GM12878 (cell line): ENCODE measurements at regions not wholly inside any gene's neighbourhood (a gene's known extent, or its start where the extent isn't known, plus 50 kb on each side); places are given as distances from the start of the nearest gene placed in this dataset.

Experiments
- ATAC-seq: fragments of 200-7000 bp; cut with Tn5 transposase; 3 replicates; pipeline ENCODE4 v1.9.1; 2020; ENCODE audit warnings: mild to moderate bottlenecking, moderate library complexity
- BruUV-seq: library from RNA; stranded (reverse); fragments of 400-500 nt; replicated peaks from 2 replicates; lab custom pipeline; 2021; lab: Mats Ljungman, UMichigan
- CTCF ChIA-PET: fragments of 300-600 bp; sonication (Branson Sonifier 250); formaldehyde crosslinking; extraction: SDS; loops from one replicate; lab custom pipeline; 2021; ENCODE audit warnings: inconsistent platforms; lab: Yijun Ruan, JAX
- POLR2A ChIA-PET: fragments of 350-600 bp; formaldehyde crosslinking; extraction: SDS; loops from one replicate; lab custom pipeline; 2021; ENCODE audit warnings: inconsistent platforms; lab: Charles Lee
- RAD21 ChIA-PET: fragments of 300-600 bp; sonication (Branson Sonifier 250); formaldehyde crosslinking; loops from one replicate; lab custom pipeline; 2023; ENCODE audit warnings: antibody characterized with exemption; ENCODE audit not compliant: unreplicated experiment; lab: Charles Lee
- SMC1A ChIA-PET: fragments of 300-600 bp; sonication (Branson Sonifier 250); formaldehyde crosslinking; loops from one replicate; lab custom pipeline; 2023; ENCODE audit not compliant: unreplicated experiment, uncharacterized antibody; lab: Charles Lee
- DNase-seq: peaks from one replicate; pipeline ENCODE4 v3.0.0-alpha.2; 2011; ENCODE audit warnings: low read depth, low spot score
- FAIRE-seq: peaks from 3 replicates; lab custom pipeline; 2011; peaks lifted over from hg19 to GRCh38; lab: Jason Lieb, UNC
- H2AFZ ChIP-seq: 2 replicates; pipeline ENCODE4 v1.6.0; 2011; ENCODE audit warnings: low read depth, low read length, control low read depth; ENCODE audit not compliant: control insufficient read depth
- H3K27ac ChIP-seq: 2 replicates; pipeline ENCODE4 v1.5.1; 2011; ENCODE audit warnings: control low read depth; ENCODE audit not compliant: control insufficient read depth, insufficient read depth
- H3K27me3 ChIP-seq, 2 experiments: replicated peaks in 1 of 2; 2 replicates each; pipeline versions ENCODE4 v1.6.0 to v1.6.1; 2011; ENCODE audit warnings: low read length in 1 of 2; ENCODE audit not compliant: control insufficient read depth in 2 of 2, insufficient read depth in 2 of 2
- H3K36me3 ChIP-seq, 2 experiments: 2 replicates each; pipeline ENCODE4 v1.5.1; 2011; ENCODE audit warnings: low read length in 1 of 2; ENCODE audit not compliant: control insufficient read depth in 2 of 2, insufficient read depth in 2 of 2
- H3K4me1 ChIP-seq: 2 replicates; pipeline ENCODE4 v1.6.1; 2011; ENCODE audit warnings: mild to moderate bottlenecking, low read length, moderate library complexity, mixed read lengths; ENCODE audit not compliant: control insufficient read depth, insufficient read depth
- H3K4me2 ChIP-seq: 2 replicates; pipeline ENCODE4 v1.6.0; 2011; ENCODE audit warnings: control low read depth; ENCODE audit not compliant: control insufficient read depth, insufficient read depth
- H3K4me3 ChIP-seq: fragments of 200-600 bp; sonication (generic); 2 replicates; pipeline ENCODE4 v1.5.1; 2016
- H3K79me2 ChIP-seq: 2 replicates; pipeline ENCODE4 v1.6.0; 2011; ENCODE audit warnings: low read length; ENCODE audit not compliant: control insufficient read depth, insufficient read depth
- H3K9ac ChIP-seq: 2 replicates; pipeline ENCODE4 v1.8.0; 2011; ENCODE audit warnings: low read length, control low read depth, mixed read lengths; ENCODE audit not compliant: control insufficient read depth, insufficient read depth
- H3K9me3 ChIP-seq: replicated peaks from 3 replicates; pipeline ENCODE4 v1.5.1; 2011; ENCODE audit warnings: mild to moderate bottlenecking, low read length; ENCODE audit not compliant: control insufficient read depth, insufficient read depth
- H4K20me1 ChIP-seq: 2 replicates; pipeline ENCODE4 v1.6.0; 2011; ENCODE audit not compliant: control insufficient read depth, insufficient read depth
- BHLHE40 ChIP-seq, 2 experiments: fragments of 450-650 bp in 1 of 2; IDR thresholded peaks; 2 replicates each; pipeline ENCODE4 v1.6.1; 2011 to 2017; ENCODE audit warnings: low read depth in 2 of 2, borderline replicate concordance in 1 of 2, improper control_type of control experiment in 1 of 2, low read length in 1 of 2, mild to moderate bottlenecking in 1 of 2
- EZH2 ChIP-seq: IDR thresholded peaks from 2 replicates; pipeline ENCODE4 v1.6.1; 2012; ENCODE audit warnings: low read depth, mild to moderate bottlenecking, control low read depth, inconsistent platforms, low read length, borderline replicate concordance; ENCODE audit not compliant: control insufficient read depth
- GABPA ChIP-seq: IDR thresholded peaks from 2 replicates; pipeline ENCODE4 v1.6.1; 2014; ENCODE audit warnings: antibody characterized with exemption, low read depth, mild to moderate bottlenecking, inconsistent platforms
- GATAD2B ChIP-seq: fragments of 450-650 bp; conservative IDR thresholded peaks from 2 replicates; pipeline ENCODE4 v1.6.1; 2017; ENCODE audit warnings: low read depth, mild to moderate bottlenecking, moderate library complexity
- IKZF1 ChIP-seq: fragments of 450-650 bp; conservative IDR thresholded peaks from 2 replicates; pipeline ENCODE4 v1.6.1; 2017; ENCODE audit warnings: antibody characterized with exemption, mild to moderate bottlenecking
- KAT2A ChIP-seq: conservative IDR thresholded peaks from 2 replicates; pipeline ENCODE4 v1.6.1; 2011; ENCODE audit warnings: low read depth, low read length; ENCODE audit not compliant: control insufficient read depth
- MAX ChIP-seq: IDR thresholded peaks from 2 replicates; pipeline ENCODE4 v1.6.1; 2012; ENCODE audit warnings: low read depth, low read length, improper control_type of control experiment
- NFYB ChIP-seq: IDR thresholded peaks from 2 replicates; pipeline ENCODE4 v1.6.1; 2011; ENCODE audit warnings: low read depth, mild to moderate bottlenecking, low read length, improper control_type of control experiment, moderate library complexity; ENCODE audit not compliant: insufficient read depth
- TBL1XR1 ChIP-seq: IDR thresholded peaks from 2 replicates; pipeline ENCODE4 v1.6.1; 2012; ENCODE audit warnings: low read depth, low read length, improper control_type of control experiment
- ZBTB33 ChIP-seq: fragments of 450-650 bp; IDR thresholded peaks from 2 replicates; pipeline ENCODE4 v1.6.1; 2017; ENCODE audit warnings: mild to moderate bottlenecking
- WGBS: methylation state at CpG from one replicate; pipeline ENCODE4 v1.1.6; 2016; ENCODE audit warnings: low lambda C conversion rate; ENCODE audit not compliant: insufficient replicate concordance, insufficient coverage; ENCODE audit errors: missing lambda C conversion rate; 5-methylcytosine and 5-hydroxymethylcytosine counted together
- in situ Hi-C: fragments of 300-500 bp; cut with MboI; formaldehyde crosslinking; loops from 9 replicates; pipeline ENCODE4 v1.14.3; 2018; ENCODE audit warnings: mixed read lengths
- intact Hi-C: fragments of 100-400 bp; cut with micrococcal nuclease; formaldehyde crosslinking; loops from one replicate; pipeline ENCODE4 v1.14.2; 2022; ENCODE audit not compliant: unreplicated experiment
- TF ChIP-seq, protein P1 (sequence below): fragments of 450-650 bp; conservative IDR thresholded peaks from 2 replicates; pipeline ENCODE4 v1.6.1; 2017; ENCODE audit warnings: mild to moderate bottlenecking, moderate library complexity
- TF ChIP-seq, protein P2 (sequence below): fragments of 450-650 bp; IDR thresholded peaks from 2 replicates; pipeline ENCODE4 v1.6.1; 2017; ENCODE audit warnings: low read depth, mild to moderate bottlenecking, moderate library complexity

- TF ChIP-seq, protein P1, sequence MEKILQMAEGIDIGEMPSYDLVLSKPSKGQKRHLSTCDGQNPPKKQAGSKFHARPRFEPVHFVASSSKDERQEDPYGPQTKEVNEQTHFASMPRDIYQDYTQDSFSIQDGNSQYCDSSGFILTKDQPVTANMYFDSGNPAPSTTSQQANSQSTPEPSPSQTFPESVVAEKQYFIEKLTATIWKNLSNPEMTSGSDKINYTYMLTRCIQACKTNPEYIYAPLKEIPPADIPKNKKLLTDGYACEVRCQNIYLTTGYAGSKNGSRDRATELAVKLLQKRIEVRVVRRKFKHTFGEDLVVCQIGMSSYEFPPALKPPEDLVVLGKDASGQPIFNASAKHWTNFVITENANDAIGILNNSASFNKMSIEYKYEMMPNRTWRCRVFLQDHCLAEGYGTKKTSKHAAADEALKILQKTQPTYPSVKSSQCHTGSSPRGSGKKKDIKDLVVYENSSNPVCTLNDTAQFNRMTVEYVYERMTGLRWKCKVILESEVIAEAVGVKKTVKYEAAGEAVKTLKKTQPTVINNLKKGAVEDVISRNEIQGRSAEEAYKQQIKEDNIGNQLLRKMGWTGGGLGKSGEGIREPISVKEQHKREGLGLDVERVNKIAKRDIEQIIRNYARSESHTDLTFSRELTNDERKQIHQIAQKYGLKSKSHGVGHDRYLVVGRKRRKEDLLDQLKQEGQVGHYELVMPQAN, result no peak
- no peak for TF ChIP-seq ZBTB33
Measured at GRCh38 chr6:44668976-44669934, 281.7 kb downstream of the CDC5L start (continued).

GRCh38 chr6:44670146-44670545, 282.6 kb downstream of the CDC5L start:
- intact Hi-C loops (no loop called here), in situ Hi-C loops (no loop called here)
- ATAC-seq (no peak), FAIRE-seq (no peak), DNase-seq (no peak)
- Histone ChIP-seq H3K9me3 (no peaks in the 10 kb centered on the region; the same call in 2 of the 3 replicates), H3K4me2 (no peak overlapping the region), H3K4me3 (no peak overlapping the region), H2AFZ (no peak overlapping the region), H3K79me2 (no peaks in the 10 kb centered on the region), H3K27me3 (no peaks in the 10 kb centered on the region; a peak in 1 of 4 replicates), H4K20me1 (no peaks in the 10 kb centered on the region), H3K36me3 (no peaks in the 10 kb centered on the region), H3K27ac (no peak overlapping the region), H3K9ac (no peak overlapping the region), H3K4me1 (no peaks in the 10 kb centered on the region)
- TF ChIP-seq GATAD2B (no peak), KAT2A (no peak), TBL1XR1 (no peak), IKZF1 (no peak), GABPA (no peak), NFYB (no peak), MAX (no peak), BHLHE40 (IDR thresholded peaks at IDR 0.05; ENCODE audit: borderline replicate concordance in 1 of 2, low read depth in 2 of 2, low read length in 1 of 2) (no peak), EZH2 (no peak)
- TF ChIP-seq, protein P2, sequence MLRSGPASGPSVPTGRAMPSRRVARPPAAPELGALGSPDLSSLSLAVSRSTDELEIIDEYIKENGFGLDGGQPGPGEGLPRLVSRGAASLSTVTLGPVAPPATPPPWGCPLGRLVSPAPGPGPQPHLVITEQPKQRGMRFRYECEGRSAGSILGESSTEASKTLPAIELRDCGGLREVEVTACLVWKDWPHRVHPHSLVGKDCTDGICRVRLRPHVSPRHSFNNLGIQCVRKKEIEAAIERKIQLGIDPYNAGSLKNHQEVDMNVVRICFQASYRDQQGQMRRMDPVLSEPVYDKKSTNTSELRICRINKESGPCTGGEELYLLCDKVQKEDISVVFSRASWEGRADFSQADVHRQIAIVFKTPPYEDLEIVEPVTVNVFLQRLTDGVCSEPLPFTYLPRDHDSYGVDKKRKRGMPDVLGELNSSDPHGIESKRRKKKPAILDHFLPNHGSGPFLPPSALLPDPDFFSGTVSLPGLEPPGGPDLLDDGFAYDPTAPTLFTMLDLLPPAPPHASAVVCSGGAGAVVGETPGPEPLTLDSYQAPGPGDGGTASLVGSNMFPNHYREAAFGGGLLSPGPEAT, result no peak
- no TSS peak for BruUV-seq
- WGBS, result 25% methylated on average over 3 of the region's 3 CpGs
- CTCF ChIA-PET, result interaction anchor here (3.1 kb wide), 1 partner anchor 1044 kb away, joined by 13 read pairs; no protein-coding TSS in a partner anchor
- POLR2A ChIA-PET, result no interaction called here
- SMC1A ChIA-PET, result interaction anchor here (1.3 kb wide), 1 partner anchor 14 kb away, joined by 5 read pairs; no protein-coding TSS in a partner anchor
- RAD21 ChIA-PET, result no interaction called here
